ENCODE measurements at regions not wholly inside any gene's neighbourhood (a gene's known extent, or its start where the extent isn't known, plus 50 kb on each side); places are given as distances from the start of the nearest gene placed in this dataset.

DNA sequence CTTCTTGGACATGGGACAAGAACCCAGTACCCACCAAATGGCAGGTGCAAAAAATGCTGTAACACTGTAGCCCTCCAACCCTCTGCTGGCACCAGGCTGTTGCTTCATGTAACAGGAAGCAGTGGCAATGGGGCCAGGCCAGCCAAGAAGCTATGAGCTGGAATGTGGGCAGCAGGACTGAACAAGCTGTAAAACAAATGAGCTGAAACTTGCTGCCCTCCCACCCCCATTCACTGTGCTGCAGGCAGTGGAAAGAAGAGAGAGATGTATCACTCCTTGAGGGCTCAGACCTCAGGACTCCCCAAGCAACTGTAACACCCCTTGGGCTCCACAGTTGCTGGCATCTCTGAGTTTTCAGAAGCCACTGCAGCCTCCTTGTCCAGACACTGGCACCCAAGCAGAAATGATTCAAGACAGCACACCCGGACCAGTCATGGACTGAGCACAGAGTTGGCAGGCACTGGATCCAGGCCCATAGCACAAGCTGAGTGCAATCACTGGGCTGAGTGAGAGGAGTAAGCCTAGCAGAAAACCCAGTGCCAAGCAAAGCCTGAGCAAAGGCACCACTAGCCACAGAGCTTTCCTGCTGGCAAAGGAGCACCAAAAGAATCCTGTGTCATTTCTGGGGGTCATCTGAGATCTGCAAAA, 321.4 kb upstream of the CXADR start:
- TF ChIP-seq, protein P1, sequence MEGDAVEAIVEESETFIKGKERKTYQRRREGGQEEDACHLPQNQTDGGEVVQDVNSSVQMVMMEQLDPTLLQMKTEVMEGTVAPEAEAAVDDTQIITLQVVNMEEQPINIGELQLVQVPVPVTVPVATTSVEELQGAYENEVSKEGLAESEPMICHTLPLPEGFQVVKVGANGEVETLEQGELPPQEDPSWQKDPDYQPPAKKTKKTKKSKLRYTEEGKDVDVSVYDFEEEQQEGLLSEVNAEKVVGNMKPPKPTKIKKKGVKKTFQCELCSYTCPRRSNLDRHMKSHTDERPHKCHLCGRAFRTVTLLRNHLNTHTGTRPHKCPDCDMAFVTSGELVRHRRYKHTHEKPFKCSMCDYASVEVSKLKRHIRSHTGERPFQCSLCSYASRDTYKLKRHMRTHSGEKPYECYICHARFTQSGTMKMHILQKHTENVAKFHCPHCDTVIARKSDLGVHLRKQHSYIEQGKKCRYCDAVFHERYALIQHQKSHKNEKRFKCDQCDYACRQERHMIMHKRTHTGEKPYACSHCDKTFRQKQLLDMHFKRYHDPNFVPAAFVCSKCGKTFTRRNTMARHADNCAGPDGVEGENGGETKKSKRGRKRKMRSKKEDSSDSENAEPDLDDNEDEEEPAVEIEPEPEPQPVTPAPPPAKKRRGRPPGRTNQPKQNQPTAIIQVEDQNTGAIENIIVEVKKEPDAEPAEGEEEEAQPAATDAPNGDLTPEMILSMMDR (IDR thresholded peaks at IDR 0.05 in 8 of 11, conservative IDR thresholded peaks at IDR 0.05 in 3 of 11): no peak
- TF ChIP-seq POLR2A (IDR thresholded peaks at IDR 0.05): no peak

All from spleen (tissue), 7 donors.